ENCODE measurements at regions not wholly inside any gene's neighbourhood (a gene's known extent, or its start where the extent isn't known, plus 50 kb on each side); places are given as distances from the start of the nearest gene placed in this dataset.

GRCh38 chr10:2306081-2306480, 568.8 kb upstream of the ADARB2 start:
- Histone ChIP-seq H3K27ac (ENCODE audit: extremely low read depth, low read depth, low read length) (no peak overlapping the region), H3K36me3 (ENCODE audit: control insufficient read depth in 2 of 2, insufficient read depth in 1 of 2, low read length in 2 of 2) (no peaks in the 10 kb centered on the region), H3K9me3 (ENCODE audit: control insufficient read depth, insufficient read depth, low read depth, low read length) (no peaks in the 10 kb centered on the region), H3K4me3 (ENCODE audit: low read depth, low read length) (no peak overlapping the region), H3K4me1 (ENCODE audit: control insufficient read depth, insufficient read depth, low read length) (no peaks in the 10 kb centered on the region)
- TF ChIP-seq, protein P1, sequence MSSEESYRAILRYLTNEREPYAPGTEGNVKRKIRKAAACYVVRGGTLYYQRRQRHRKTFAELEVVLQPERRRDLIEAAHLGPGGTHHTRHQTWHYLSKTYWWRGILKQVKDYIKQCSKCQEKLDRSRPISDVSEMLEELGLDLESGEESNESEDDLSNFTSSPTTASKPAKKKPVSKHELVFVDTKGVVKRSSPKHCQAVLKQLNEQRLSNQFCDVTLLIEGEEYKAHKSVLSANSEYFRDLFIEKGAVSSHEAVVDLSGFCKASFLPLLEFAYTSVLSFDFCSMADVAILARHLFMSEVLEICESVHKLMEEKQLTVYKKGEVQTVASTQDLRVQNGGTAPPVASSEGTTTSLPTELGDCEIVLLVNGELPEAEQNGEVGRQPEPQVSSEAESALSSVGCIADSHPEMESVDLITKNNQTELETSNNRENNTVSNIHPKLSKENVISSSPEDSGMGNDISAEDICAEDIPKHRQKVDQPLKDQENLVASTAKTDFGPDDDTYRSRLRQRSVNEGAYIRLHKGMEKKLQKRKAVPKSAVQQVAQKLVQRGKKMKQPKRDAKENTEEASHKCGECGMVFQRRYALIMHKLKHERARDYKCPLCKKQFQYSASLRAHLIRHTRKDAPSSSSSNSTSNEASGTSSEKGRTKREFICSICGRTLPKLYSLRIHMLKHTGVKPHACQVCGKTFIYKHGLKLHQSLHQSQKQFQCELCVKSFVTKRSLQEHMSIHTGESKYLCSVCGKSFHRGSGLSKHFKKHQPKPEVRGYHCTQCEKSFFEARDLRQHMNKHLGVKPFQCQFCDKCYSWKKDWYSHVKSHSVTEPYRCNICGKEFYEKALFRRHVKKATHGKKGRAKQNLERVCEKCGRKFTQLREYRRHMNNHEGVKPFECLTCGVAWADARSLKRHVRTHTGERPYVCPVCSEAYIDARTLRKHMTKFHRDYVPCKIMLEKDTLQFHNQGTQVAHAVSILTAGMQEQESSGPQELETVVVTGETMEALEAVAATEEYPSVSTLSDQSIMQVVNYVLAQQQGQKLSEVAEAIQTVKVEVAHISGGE (tag by site-specific recombination; conservative IDR thresholded peaks at IDR 0.05; ENCODE audit: low read depth): no peak
- no peak for TF ChIP-seq ZNF529 (tag by site-specific recombination; IDR thresholded peaks at IDR 0.05; ENCODE audit: insufficient replicate concordance)
- TF ChIP-seq ZNF138 (tag by site-specific recombination; IDR thresholded peaks at IDR 0.05; ENCODE audit: borderline replicate concordance): no peak
- no peak for TF ChIP-seq ZNF280C (tag by site-specific recombination; IDR thresholded peaks at IDR 0.05)
- TF ChIP-seq TCF7L2 (IDR thresholded peaks at IDR 0.05; ENCODE audit: borderline replicate concordance, low read depth, low read length): no peak
- TF ChIP-seq, protein P2, sequence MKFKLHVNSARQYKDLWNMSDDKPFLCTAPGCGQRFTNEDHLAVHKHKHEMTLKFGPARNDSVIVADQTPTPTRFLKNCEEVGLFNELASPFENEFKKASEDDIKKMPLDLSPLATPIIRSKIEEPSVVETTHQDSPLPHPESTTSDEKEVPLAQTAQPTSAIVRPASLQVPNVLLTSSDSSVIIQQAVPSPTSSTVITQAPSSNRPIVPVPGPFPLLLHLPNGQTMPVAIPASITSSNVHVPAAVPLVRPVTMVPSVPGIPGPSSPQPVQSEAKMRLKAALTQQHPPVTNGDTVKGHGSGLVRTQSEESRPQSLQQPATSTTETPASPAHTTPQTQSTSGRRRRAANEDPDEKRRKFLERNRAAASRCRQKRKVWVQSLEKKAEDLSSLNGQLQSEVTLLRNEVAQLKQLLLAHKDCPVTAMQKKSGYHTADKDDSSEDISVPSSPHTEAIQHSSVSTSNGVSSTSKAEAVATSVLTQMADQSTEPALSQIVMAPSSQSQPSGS (tag by site-specific recombination; IDR thresholded peaks at IDR 0.05; ENCODE audit: low read depth): no peak
- no peak for TF ChIP-seq OVOL3 (tag by site-specific recombination; IDR thresholded peaks at IDR 0.05)
- ChIA-PET CTCF (no interaction called here), POLR2A (no interaction called here)

DNA sequence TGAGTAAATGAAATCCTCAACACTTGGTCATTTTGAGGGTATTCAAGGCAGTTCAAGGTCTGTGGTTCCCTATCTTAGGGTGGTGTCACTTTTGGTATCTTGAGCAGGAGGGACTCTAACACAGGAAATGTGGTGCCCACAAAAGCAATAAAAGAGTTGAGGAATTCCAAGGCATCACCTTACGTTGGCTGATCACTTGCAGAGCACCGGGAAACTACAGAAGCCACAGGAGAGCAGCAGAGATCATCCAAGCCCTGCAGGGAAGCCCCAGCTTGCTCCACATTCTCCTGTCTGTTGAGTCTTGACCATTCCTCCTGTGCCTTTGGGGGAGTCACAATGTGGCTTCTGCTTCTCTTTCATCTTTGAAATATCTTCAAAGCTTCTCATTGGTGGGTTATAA, 565.8 kb upstream of the ADARB2 start:
- H3K27ac ChIP-seq (ENCODE audit: extremely low read depth, low read depth, low read length): no peak overlapping the region
- no peaks in the 10 kb centered on the region for H3K36me3 ChIP-seq (ENCODE audit: control insufficient read depth in 2 of 2, insufficient read depth in 1 of 2, low read length in 2 of 2)
- POLR2A ChIA-PET: no interaction called here
- CTCF ChIA-PET: no interaction called here
- H3K4me1 ChIP-seq (ENCODE audit: control insufficient read depth, insufficient read depth, low read length): no peaks in the 10 kb centered on the region
- no peak overlapping the region for H3K4me3 ChIP-seq (ENCODE audit: low read depth, low read length)
- H3K9me3 ChIP-seq (ENCODE audit: control insufficient read depth, insufficient read depth, low read depth, low read length): no peaks in the 10 kb centered on the region
- TF ChIP-seq ZBTB21 (tag by site-specific recombination; IDR thresholded peaks at IDR 0.05): no peak
- TF ChIP-seq, protein P3, sequence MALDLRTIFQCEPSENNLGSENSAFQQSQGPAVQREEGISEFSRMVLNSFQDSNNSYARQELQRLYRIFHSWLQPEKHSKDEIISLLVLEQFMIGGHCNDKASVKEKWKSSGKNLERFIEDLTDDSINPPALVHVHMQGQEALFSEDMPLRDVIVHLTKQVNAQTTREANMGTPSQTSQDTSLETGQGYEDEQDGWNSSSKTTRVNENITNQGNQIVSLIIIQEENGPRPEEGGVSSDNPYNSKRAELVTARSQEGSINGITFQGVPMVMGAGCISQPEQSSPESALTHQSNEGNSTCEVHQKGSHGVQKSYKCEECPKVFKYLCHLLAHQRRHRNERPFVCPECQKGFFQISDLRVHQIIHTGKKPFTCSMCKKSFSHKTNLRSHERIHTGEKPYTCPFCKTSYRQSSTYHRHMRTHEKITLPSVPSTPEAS (tag by site-specific recombination; IDR thresholded peaks at IDR 0.05): no peak
- TF ChIP-seq, protein P4, sequence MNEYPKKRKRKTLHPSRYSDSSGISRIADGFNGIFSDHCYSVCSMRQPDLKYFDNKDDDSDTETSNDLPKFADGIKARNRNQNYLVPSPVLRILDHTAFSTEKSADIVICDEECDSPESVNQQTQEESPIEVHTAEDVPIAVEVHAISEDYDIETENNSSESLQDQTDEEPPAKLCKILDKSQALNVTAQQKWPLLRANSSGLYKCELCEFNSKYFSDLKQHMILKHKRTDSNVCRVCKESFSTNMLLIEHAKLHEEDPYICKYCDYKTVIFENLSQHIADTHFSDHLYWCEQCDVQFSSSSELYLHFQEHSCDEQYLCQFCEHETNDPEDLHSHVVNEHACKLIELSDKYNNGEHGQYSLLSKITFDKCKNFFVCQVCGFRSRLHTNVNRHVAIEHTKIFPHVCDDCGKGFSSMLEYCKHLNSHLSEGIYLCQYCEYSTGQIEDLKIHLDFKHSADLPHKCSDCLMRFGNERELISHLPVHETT (tag by site-specific recombination; IDR thresholded peaks at IDR 0.05): no peak
- TF ChIP-seq, protein P5, sequence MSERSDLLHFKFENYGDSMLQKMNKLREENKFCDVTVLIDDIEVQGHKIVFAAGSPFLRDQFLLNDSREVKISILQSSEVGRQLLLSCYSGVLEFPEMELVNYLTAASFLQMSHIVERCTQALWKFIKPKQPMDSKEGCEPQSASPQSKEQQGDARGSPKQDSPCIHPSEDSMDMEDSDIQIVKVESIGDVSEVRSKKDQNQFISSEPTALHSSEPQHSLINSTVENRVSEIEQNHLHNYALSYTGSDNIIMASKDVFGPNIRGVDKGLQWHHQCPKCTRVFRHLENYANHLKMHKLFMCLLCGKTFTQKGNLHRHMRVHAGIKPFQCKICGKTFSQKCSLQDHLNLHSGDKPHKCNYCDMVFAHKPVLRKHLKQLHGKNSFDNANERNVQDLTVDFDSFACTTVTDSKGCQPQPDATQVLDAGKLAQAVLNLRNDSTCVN (tag by site-specific recombination; optimal IDR thresholded peaks at IDR 0.05): no peak
- no peak for TF ChIP-seq ZFP41 (tag by site-specific recombination; IDR thresholded peaks at IDR 0.05; ENCODE audit: borderline replicate concordance)
- TF ChIP-seq, protein P6, sequence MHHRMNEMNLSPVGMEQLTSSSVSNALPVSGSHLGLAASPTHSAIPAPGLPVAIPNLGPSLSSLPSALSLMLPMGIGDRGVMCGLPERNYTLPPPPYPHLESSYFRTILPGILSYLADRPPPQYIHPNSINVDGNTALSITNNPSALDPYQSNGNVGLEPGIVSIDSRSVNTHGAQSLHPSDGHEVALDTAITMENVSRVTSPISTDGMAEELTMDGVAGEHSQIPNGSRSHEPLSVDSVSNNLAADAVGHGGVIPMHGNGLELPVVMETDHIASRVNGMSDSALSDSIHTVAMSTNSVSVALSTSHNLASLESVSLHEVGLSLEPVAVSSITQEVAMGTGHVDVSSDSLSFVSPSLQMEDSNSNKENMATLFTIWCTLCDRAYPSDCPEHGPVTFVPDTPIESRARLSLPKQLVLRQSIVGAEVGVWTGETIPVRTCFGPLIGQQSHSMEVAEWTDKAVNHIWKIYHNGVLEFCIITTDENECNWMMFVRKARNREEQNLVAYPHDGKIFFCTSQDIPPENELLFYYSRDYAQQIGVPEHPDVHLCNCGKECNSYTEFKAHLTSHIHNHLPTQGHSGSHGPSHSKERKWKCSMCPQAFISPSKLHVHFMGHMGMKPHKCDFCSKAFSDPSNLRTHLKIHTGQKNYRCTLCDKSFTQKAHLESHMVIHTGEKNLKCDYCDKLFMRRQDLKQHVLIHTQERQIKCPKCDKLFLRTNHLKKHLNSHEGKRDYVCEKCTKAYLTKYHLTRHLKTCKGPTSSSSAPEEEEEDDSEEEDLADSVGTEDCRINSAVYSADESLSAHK (tag by site-specific recombination; IDR thresholded peaks at IDR 0.05): no peak
- TF ChIP-seq KLF10 (tag by site-specific recombination; IDR thresholded peaks at IDR 0.05): no peak
- TF ChIP-seq OVOL3 (tag by site-specific recombination; IDR thresholded peaks at IDR 0.05): no peak
- TF ChIP-seq ZNF394 (tag by site-specific recombination; IDR thresholded peaks at IDR 0.05; ENCODE audit: borderline replicate concordance): no peak
- no peak for TF ChIP-seq ZNF544 (tag by site-specific recombination; IDR thresholded peaks at IDR 0.05)
- TF ChIP-seq, protein P7, sequence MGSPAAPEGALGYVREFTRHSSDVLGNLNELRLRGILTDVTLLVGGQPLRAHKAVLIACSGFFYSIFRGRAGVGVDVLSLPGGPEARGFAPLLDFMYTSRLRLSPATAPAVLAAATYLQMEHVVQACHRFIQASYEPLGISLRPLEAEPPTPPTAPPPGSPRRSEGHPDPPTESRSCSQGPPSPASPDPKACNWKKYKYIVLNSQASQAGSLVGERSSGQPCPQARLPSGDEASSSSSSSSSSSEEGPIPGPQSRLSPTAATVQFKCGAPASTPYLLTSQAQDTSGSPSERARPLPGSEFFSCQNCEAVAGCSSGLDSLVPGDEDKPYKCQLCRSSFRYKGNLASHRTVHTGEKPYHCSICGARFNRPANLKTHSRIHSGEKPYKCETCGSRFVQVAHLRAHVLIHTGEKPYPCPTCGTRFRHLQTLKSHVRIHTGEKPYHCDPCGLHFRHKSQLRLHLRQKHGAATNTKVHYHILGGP (tag by site-specific recombination; IDR thresholded peaks at IDR 0.05): no peak
- TF ChIP-seq MEIS1 (CRISPR knock-in tag; IDR thresholded peaks at IDR 0.05; ENCODE audit: borderline replicate concordance): no peak
